Coronary artery (tissue), 2 donors: ENCODE measurements at regions not wholly inside any gene's neighbourhood (a gene's known extent, or its start where the extent isn't known, plus 50 kb on each side); places are given as distances from the start of the nearest gene placed in this dataset.

Experiments used
- DNase-seq: peaks from one replicate; pipeline ENCODE4 v3.0.0-alpha.2; 2017; ENCODE audit warnings: low spot score
- H3K27ac ChIP-seq, 2 donors: fragments of 200-600 bp; sonication (generic); one replicate each; pipeline ENCODE4 v1.5.1; 2016 to 2019
- H3K4me3 ChIP-seq: fragments of 200-600 bp; sonication (generic); 2 replicates; pipeline ENCODE4 v1.5.1; 2016; ENCODE audit warnings: mild to moderate bottlenecking, moderate library complexity
- TF ChIP-seq, protein P1 (sequence below): fragments of 200-600 bp; sonication (generic); IDR thresholded peaks from one replicate; pipeline ENCODE4 v1.5.1; 2019; ENCODE audit warnings: antibody characterized with exemption

DNA sequence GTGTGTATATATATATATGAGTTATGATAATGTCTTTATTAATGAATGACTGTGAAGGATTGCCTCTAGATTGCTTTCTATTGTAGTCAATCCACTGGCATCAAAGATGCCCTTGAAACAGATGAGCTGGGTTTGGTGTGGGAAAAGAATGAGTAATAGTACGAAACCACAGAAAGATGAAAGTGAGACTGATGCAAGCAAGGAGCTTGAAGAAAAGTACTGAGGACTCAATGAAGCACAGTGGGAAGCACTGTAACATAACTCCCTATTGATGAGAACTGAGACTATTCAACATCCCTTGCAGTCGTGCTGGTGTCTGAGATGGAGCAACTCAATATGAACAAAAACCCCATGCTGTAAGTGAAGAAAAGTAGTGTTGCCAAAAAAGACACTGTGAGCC, 1794.2 kb downstream of the SLITRK5 start:
- H3K27ac ChIP-seq: no peak overlapping the region
- no peak overlapping the region for H3K4me3 ChIP-seq
- TF ChIP-seq, protein P1, sequence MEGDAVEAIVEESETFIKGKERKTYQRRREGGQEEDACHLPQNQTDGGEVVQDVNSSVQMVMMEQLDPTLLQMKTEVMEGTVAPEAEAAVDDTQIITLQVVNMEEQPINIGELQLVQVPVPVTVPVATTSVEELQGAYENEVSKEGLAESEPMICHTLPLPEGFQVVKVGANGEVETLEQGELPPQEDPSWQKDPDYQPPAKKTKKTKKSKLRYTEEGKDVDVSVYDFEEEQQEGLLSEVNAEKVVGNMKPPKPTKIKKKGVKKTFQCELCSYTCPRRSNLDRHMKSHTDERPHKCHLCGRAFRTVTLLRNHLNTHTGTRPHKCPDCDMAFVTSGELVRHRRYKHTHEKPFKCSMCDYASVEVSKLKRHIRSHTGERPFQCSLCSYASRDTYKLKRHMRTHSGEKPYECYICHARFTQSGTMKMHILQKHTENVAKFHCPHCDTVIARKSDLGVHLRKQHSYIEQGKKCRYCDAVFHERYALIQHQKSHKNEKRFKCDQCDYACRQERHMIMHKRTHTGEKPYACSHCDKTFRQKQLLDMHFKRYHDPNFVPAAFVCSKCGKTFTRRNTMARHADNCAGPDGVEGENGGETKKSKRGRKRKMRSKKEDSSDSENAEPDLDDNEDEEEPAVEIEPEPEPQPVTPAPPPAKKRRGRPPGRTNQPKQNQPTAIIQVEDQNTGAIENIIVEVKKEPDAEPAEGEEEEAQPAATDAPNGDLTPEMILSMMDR: no peak
- DNase-seq: no peak

DNA sequence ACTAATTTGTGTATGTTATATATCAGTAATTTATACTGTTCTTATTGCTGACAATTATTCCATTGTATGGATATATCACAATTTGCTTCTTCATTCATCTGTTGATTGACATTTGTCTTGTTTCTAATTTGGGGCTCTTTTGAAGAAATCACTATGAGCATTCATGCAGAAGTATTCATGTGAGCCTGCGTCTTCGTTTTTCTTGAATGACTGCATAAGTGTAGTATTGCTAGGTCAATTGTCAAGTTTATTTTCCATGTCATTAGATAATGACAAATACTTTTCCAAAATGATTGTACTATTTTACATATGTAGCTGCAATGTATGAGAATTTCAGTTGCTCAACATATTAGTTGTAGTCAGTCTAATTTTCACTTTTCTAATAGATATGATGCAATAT, 1796.9 kb downstream of the SLITRK5 start:
- TF ChIP-seq, protein P1: no peak
- no peak overlapping the region for H3K4me3 ChIP-seq
- DNase-seq: no peak
- H3K27ac ChIP-seq: no peak overlapping the region

DNA sequence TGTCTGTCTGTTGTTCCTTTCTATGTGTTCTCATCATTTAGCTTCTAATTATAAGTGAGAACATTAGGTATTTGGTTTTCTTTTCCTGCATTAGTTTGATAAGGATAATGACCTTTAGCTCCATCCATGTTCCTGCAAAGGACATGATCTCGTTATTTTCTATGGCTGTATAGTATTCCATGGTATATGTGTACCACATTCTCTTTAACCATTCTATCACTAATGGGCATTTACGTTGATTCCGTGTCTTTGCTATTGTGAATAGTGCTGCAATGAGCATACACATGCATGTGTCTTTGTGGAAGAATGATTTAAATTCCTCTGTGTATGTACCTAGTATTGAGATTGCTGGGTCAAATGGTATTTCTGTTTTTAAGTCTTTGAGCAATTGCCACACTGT, 1799.7 kb downstream of the SLITRK5 start:
- Histone ChIP-seq H3K4me3 (no peak overlapping the region), H3K27ac (no peak overlapping the region)
- DNase-seq: no peak
- TF ChIP-seq, protein P1: no peak

DNA sequence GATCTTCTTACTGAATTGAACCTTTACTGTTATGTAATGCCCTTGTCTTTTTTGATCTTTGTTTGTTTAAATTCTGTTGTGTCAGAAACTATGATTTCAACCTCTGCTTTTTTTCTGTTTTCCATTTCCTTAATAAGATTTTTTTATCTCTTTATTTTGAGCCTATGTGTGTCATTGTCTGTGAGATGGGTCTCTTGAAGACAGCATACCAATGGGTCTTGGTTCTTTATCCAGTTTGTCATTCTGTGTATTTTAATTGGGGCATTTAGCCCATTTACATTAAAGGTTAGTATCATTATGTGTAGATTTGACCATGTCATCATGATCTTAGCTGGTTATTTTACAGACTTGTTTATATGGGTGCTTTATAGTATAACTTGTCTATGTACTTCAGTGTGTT, 1803.3 kb downstream of the SLITRK5 start:
- TF ChIP-seq, protein P1: no peak
- DNase-seq: no peak
- Histone ChIP-seq H3K4me3 (no peak overlapping the region), H3K27ac (no peak overlapping the region)

DNA sequence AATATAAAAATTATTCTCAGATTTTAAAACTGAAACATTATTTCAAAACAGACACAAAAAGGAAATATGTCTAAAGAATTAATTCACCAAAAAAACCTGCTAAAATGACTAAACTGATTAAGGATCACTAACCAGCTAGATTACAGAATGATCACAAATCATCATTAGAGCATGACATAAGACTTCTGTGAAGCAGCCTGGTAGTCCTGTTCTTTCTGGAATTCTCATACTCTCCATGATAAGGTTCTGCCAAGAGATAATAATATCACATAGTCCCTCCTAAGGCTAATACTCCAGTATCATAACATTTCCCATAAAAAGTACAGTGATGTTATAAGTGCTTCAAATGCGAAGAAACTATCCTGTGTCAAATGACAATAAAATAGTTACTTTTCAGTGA, 1814.9 kb downstream of the SLITRK5 start:
- no peak for DNase-seq
- Histone ChIP-seq H3K27ac (no peak overlapping the region), H3K4me3 (no peak overlapping the region)
- TF ChIP-seq, protein P1: no peak

DNA sequence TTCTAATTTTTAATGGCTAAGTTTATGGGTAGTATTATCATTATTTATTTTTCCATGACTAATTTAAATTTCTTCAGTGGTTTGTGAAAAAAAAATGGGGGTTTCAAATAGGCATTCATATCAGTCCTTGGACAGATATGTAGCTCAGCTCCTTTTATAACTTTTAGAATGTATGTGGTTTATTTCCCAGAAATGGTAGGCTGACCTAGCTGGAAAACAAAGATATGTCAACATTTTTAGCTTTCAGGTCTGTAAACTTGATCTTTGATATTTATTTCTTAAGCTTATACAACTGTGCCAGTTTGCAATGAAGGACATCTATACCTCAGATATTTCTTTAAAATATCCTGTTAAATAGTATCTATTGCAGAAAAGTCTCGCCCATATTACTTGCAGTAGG, 1815.5 kb downstream of the SLITRK5 start:
- no peak overlapping the region for H3K4me3 ChIP-seq
- TF ChIP-seq, protein P1: no peak
- H3K27ac ChIP-seq: no peak overlapping the region
- DNase-seq: no peak

DNA sequence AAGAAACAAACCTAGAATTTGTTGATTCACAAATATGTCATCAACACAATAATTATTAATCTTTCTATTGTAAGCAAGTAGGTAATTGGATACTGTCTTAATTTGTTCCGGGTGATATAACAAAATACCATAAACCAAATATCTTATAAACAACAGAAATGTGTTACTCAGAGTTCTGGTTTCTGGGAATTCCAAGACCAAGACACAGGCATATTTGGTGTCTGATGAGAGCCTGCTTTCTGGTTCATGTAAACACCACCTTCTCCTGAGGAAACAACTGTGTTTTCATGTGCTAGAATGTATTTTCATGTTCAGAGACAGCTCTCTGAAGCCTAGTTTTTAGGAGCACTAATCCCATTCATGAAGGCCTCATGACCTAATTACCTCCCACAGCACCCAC, 1819.5 kb downstream of the SLITRK5 start:
- Histone ChIP-seq H3K4me3 (no peak overlapping the region), H3K27ac (no peak overlapping the region)
- no peak for DNase-seq
- TF ChIP-seq, protein P1: no peak
